GM12878 (cell line): ENCODE measurements at regions not wholly inside any gene's neighbourhood (a gene's known extent, or its start where the extent isn't known, plus 50 kb on each side); places are given as distances from the start of the nearest gene placed in this dataset.

Experiments used
- ATAC-seq: fragments of 200-7000 bp; cut with Tn5 transposase; 3 replicates; pipeline ENCODE4 v1.9.1; 2020; ENCODE audit warnings: mild to moderate bottlenecking, moderate library complexity
- BruUV-seq: library from RNA; stranded (reverse); fragments of 400-500 nt; replicated peaks from 2 replicates; lab custom pipeline; 2021; lab: Mats Ljungman, UMichigan
- CTCF ChIA-PET: fragments of 300-600 bp; sonication (Branson Sonifier 250); formaldehyde crosslinking; extraction: SDS; loops from one replicate; lab custom pipeline; 2021; ENCODE audit warnings: inconsistent platforms; lab: Yijun Ruan, JAX
- POLR2A ChIA-PET: fragments of 350-600 bp; formaldehyde crosslinking; extraction: SDS; loops from one replicate; lab custom pipeline; 2021; ENCODE audit warnings: inconsistent platforms; lab: Charles Lee
- RAD21 ChIA-PET: fragments of 300-600 bp; sonication (Branson Sonifier 250); formaldehyde crosslinking; loops from one replicate; lab custom pipeline; 2023; ENCODE audit warnings: antibody characterized with exemption; ENCODE audit not compliant: unreplicated experiment; lab: Charles Lee
- SMC1A ChIA-PET: fragments of 300-600 bp; sonication (Branson Sonifier 250); formaldehyde crosslinking; loops from one replicate; lab custom pipeline; 2023; ENCODE audit not compliant: unreplicated experiment, uncharacterized antibody; lab: Charles Lee
- DNase-seq: peaks from one replicate; pipeline ENCODE4 v3.0.0-alpha.2; 2011; ENCODE audit warnings: low read depth, low spot score
- FAIRE-seq: peaks from 3 replicates; lab custom pipeline; 2011; peaks lifted over from hg19 to GRCh38; lab: Jason Lieb, UNC
- H2AFZ ChIP-seq: 2 replicates; pipeline ENCODE4 v1.6.0; 2011; ENCODE audit warnings: low read depth, low read length, control low read depth; ENCODE audit not compliant: control insufficient read depth
- H3K27ac ChIP-seq: 2 replicates; pipeline ENCODE4 v1.5.1; 2011; ENCODE audit warnings: control low read depth; ENCODE audit not compliant: control insufficient read depth, insufficient read depth
- H3K27me3 ChIP-seq, 2 experiments: replicated peaks in 1 of 2; 2 replicates each; pipeline versions ENCODE4 v1.6.0 to v1.6.1; 2011; ENCODE audit warnings: low read length in 1 of 2; ENCODE audit not compliant: control insufficient read depth in 2 of 2, insufficient read depth in 2 of 2
- H3K36me3 ChIP-seq, 2 experiments: 2 replicates each; pipeline ENCODE4 v1.5.1; 2011; ENCODE audit warnings: low read length in 1 of 2; ENCODE audit not compliant: control insufficient read depth in 2 of 2, insufficient read depth in 2 of 2
- H3K4me1 ChIP-seq: 2 replicates; pipeline ENCODE4 v1.6.1; 2011; ENCODE audit warnings: mild to moderate bottlenecking, low read length, moderate library complexity, mixed read lengths; ENCODE audit not compliant: control insufficient read depth, insufficient read depth
- H3K4me2 ChIP-seq: 2 replicates; pipeline ENCODE4 v1.6.0; 2011; ENCODE audit warnings: control low read depth; ENCODE audit not compliant: control insufficient read depth, insufficient read depth
- H3K4me3 ChIP-seq: fragments of 200-600 bp; sonication (generic); 2 replicates; pipeline ENCODE4 v1.5.1; 2016
- H3K79me2 ChIP-seq: 2 replicates; pipeline ENCODE4 v1.6.0; 2011; ENCODE audit warnings: low read length; ENCODE audit not compliant: control insufficient read depth, insufficient read depth
- H3K9ac ChIP-seq: 2 replicates; pipeline ENCODE4 v1.8.0; 2011; ENCODE audit warnings: low read length, control low read depth, mixed read lengths; ENCODE audit not compliant: control insufficient read depth, insufficient read depth
- H3K9me3 ChIP-seq: replicated peaks from 3 replicates; pipeline ENCODE4 v1.5.1; 2011; ENCODE audit warnings: mild to moderate bottlenecking, low read length; ENCODE audit not compliant: control insufficient read depth, insufficient read depth
- H4K20me1 ChIP-seq: 2 replicates; pipeline ENCODE4 v1.6.0; 2011; ENCODE audit not compliant: control insufficient read depth, insufficient read depth
- BCL11A ChIP-seq: IDR thresholded peaks from 2 replicates; pipeline ENCODE4 v1.6.1; 2011; ENCODE audit warnings: low read depth, low read length
- HCFC1 ChIP-seq: fragments of 150-350 bp; IDR thresholded peaks from 2 replicates; pipeline ENCODE4 v1.6.1; 2014; ENCODE audit warnings: low read length
- JUND ChIP-seq: IDR thresholded peaks from 2 replicates; pipeline ENCODE4 v1.6.1; 2012; ENCODE audit warnings: low read depth, mild to moderate bottlenecking, low read length, improper control_type of control experiment, moderate library complexity
- KLF5 ChIP-seq: fragments of 450-650 bp; IDR thresholded peaks from 2 replicates; pipeline ENCODE4 v1.6.1; 2014; ENCODE audit warnings: mild to moderate bottlenecking; ENCODE audit not compliant: partially characterized antibody
- LARP7 ChIP-seq: fragments of 450-650 bp; IDR thresholded peaks from 2 replicates; pipeline ENCODE4 v1.6.1; 2017; ENCODE audit warnings: mild to moderate bottlenecking
- MEF2B ChIP-seq: fragments of 450-650 bp; IDR thresholded peaks from 2 replicates; pipeline ENCODE4 v1.6.1; 2018; ENCODE audit warnings: mild to moderate bottlenecking, moderate library complexity; ENCODE audit not compliant: partially characterized antibody, poor library complexity, severe bottlenecking
- MTA2 ChIP-seq: fragments of 450-650 bp; IDR thresholded peaks from 2 replicates; pipeline ENCODE4 v1.6.1; 2016; ENCODE audit warnings: low read depth, mild to moderate bottlenecking, moderate library complexity
- NFYB ChIP-seq: IDR thresholded peaks from 2 replicates; pipeline ENCODE4 v1.6.1; 2011; ENCODE audit warnings: low read depth, mild to moderate bottlenecking, low read length, improper control_type of control experiment, moderate library complexity; ENCODE audit not compliant: insufficient read depth
- NRF1 ChIP-seq: conservative IDR thresholded peaks from 2 replicates; pipeline ENCODE4 v1.6.1; 2011; ENCODE audit warnings: mild to moderate bottlenecking, low read depth, low read length, improper control_type of control experiment
- POLR2AphosphoS2 ChIP-seq: IDR thresholded peaks from 2 replicates; pipeline ENCODE4 v1.6.1; 2011; ENCODE audit warnings: low read depth, mild to moderate bottlenecking, low read length, improper control_type of control experiment, moderate library complexity
- RELA ChIP-seq: fragments of 450-650 bp; IDR thresholded peaks from 2 replicates; pipeline ENCODE4 v1.8.0; 2014; ENCODE audit warnings: borderline replicate concordance; ENCODE audit not compliant: partially characterized antibody
- SMC3 ChIP-seq: IDR thresholded peaks from 2 replicates; pipeline ENCODE4 v1.6.1; 2011; ENCODE audit warnings: low read length, improper control_type of control experiment, borderline replicate concordance
- SREBF1 ChIP-seq: IDR thresholded peaks from 2 replicates; pipeline ENCODE4 v1.6.1; 2012; ENCODE audit warnings: mild to moderate bottlenecking, low read length
- TCF12 ChIP-seq: IDR thresholded peaks from 2 replicates; pipeline ENCODE4 v1.6.1; 2011; ENCODE audit warnings: low read depth, mild to moderate bottlenecking, low read length
- ZBTB40 ChIP-seq: fragments of 450-650 bp; IDR thresholded peaks from 2 replicates; pipeline ENCODE4 v1.6.1; 2016; ENCODE audit warnings: mild to moderate bottlenecking, moderate library complexity, borderline replicate concordance
- WGBS: methylation state at CpG from one replicate; pipeline ENCODE4 v1.1.6; 2016; ENCODE audit warnings: low lambda C conversion rate; ENCODE audit not compliant: insufficient replicate concordance, insufficient coverage; ENCODE audit errors: missing lambda C conversion rate; 5-methylcytosine and 5-hydroxymethylcytosine counted together
- in situ Hi-C: fragments of 300-500 bp; cut with MboI; formaldehyde crosslinking; loops from 9 replicates; pipeline ENCODE4 v1.14.3; 2018; ENCODE audit warnings: mixed read lengths
- intact Hi-C: fragments of 100-400 bp; cut with micrococcal nuclease; formaldehyde crosslinking; loops from one replicate; pipeline ENCODE4 v1.14.2; 2022; ENCODE audit not compliant: unreplicated experiment

GRCh38 chr6:26243752-26244151 lies 121.2 kb upstream of the BTN3A2 start (continued):
- no peak for TF ChIP-seq NFYB
- no peak for TF ChIP-seq TCF12

GRCh38 chr6:26246058-26246457 lies 118.9 kb upstream of the BTN3A2 start:
- TF ChIP-seq LARP7: no peak
- intact Hi-C loops: no loop called here
- ChIA-PET POLR2A (no interaction called here), SMC1A (no interaction called here), RAD21 (no interaction called here), CTCF (no interaction called here)
- no TSS peak for BruUV-seq
- H3K27ac ChIP-seq: no peak overlapping the region
- no peaks in the 10 kb centered on the region for H3K9me3 ChIP-seq
- no peak overlapping the region for H3K4me2 ChIP-seq
- in situ Hi-C loops: no loop called here
- no peaks in the 10 kb centered on the region for H3K27me3 ChIP-seq
- H3K79me2 ChIP-seq: no peaks in the 10 kb centered on the region
- no peak overlapping the region for H3K9ac ChIP-seq
- H2AFZ ChIP-seq: no peak overlapping the region
- H3K4me1 ChIP-seq: peaks cover under 1% of the 10 kb centered on the region
- FAIRE-seq: no peak
- no peaks in the 10 kb centered on the region for H3K36me3 ChIP-seq
- no peak overlapping the region for H3K4me3 ChIP-seq
- 95% methylated on average over 7 of the region's 7 CpGs for WGBS
- no peaks in the 10 kb centered on the region for H4K20me1 ChIP-seq
- ATAC-seq: no peak
- no peak for DNase-seq

DNA sequence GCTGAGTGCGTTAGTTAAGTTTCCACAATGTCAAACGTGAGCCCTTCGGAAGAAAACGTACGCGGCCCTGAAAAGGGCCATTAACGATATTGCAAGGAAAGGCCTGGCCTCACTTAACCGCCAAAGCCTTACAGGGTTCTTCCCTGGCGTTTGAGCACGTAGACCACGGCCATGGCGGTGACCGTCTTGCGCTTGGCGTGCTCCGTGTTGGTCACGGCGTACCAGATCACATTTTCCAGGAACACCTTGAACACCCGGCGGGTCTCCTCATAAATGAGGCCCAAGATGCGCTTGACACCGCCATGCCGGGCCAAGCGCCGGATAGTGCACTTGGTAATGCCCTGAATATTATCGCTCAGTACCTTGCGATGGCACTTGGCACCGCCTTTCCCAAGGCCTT lies 118.4 kb upstream of the BTN3A2 start:
- in situ Hi-C loops (no loop called here), intact Hi-C loops (no loop called here)
- Histone ChIP-seq H3K36me3 (no peaks in the 10 kb centered on the region), H3K4me2 (no peak overlapping the region), H3K27me3 (no peaks in the 10 kb centered on the region), H3K79me2 (peaks cover 2% of the 10 kb centered on the region), H4K20me1 (no peaks in the 10 kb centered on the region), H2AFZ (no peak overlapping the region), H3K4me1 (no peaks in the 10 kb centered on the region; the same call in 1 of the 2 replicates), H3K9ac (no peak overlapping the region), H3K4me3 (no peak overlapping the region), H3K27ac (no peak overlapping the region), H3K9me3 (no peaks in the 10 kb centered on the region)
- TF ChIP-seq RELA (no peak), HCFC1 (no peak), POLR2AphosphoS2 (no peak), NRF1 (no peak), SREBF1 (no peak), MTA2 (no peak), KLF5 (no peak), JUND (no peak), MEF2B (no peak), ZBTB40 (no peak), SMC3 (no peak), BCL11A (no peak)
- BruUV-seq: no TSS peak
- 95% methylated on average over 28 of the region's 28 CpGs for WGBS
- SMC1A ChIA-PET: no interaction called here
- ATAC-seq (no peak), DNase-seq (no peak), FAIRE-seq (no peak)
- RAD21 ChIA-PET: no interaction called here
- CTCF ChIA-PET: no interaction called here
- POLR2A ChIA-PET: no interaction called here
